H1 (cell line): ENCODE measurements at regions not wholly inside any gene's neighbourhood (a gene's known extent, or its start where the extent isn't known, plus 50 kb on each side); places are given as distances from the start of the nearest gene placed in this dataset.

ENCODE experiments used
- CTCF ChIA-PET: fragments of 300-600 bp; sonication (Branson Sonifier 250); formaldehyde crosslinking; loops from one replicate; lab custom pipeline; 2021; ENCODE audit not compliant: partially characterized antibody; lab: Charles Lee
- POLR2A ChIA-PET: fragments of 300-600 bp; sonication (Branson Sonifier 250); formaldehyde crosslinking; loops from one replicate; lab custom pipeline; 2021; ENCODE audit warnings: inconsistent platforms; ENCODE audit not compliant: partially characterized antibody; lab: Charles Lee
- DNase-seq, 2 experiments: peaks; one replicate each; pipeline versions ENCODE4 v3.0.0 to v3.0.0-alpha.2; 2010 to 2022; ENCODE audit warnings: low spot score in 2 of 2, low read depth in 1 of 2, mixed read lengths in 1 of 2
- FAIRE-seq: peaks from 2 replicates; lab custom pipeline; 2011; peaks lifted over from hg19 to GRCh38; lab: Jason Lieb, UNC
- H2AFZ ChIP-seq: 2 replicates; pipeline ENCODE4 v1.8.1; 2012; ENCODE audit warnings: low read length, inconsistent platforms
- H2AK5ac ChIP-seq: 2 replicates; pipeline ENCODE4 v1.6.1; 2013; ENCODE audit warnings: low read depth, low read length
- H2BK120ac ChIP-seq: replicated peaks from 2 replicates; pipeline ENCODE3; 2013; ENCODE audit warnings: low read depth, low read length, inconsistent platforms
- H2BK12ac ChIP-seq: 2 replicates; pipeline ENCODE4 v1.6.1; 2013; ENCODE audit warnings: low read depth, low read length
- H2BK15ac ChIP-seq: 2 replicates; pipeline ENCODE4 v1.6.1; 2013; ENCODE audit warnings: low read length
- H2BK20ac ChIP-seq: 2 replicates; pipeline ENCODE4 v1.6.1; 2013; ENCODE audit warnings: low read length
- H2BK5ac ChIP-seq: 2 replicates; pipeline ENCODE4 v1.6.1; 2013; ENCODE audit warnings: low read depth, low read length
- H3K14ac ChIP-seq: 2 replicates; pipeline ENCODE4 v1.6.1; 2013; ENCODE audit warnings: inconsistent platforms; ENCODE audit not compliant: insufficient read length
- H3K18ac ChIP-seq: 2 replicates; pipeline ENCODE4 v1.6.1; 2013; ENCODE audit warnings: low read length; ENCODE audit errors: extremely low read depth
- H3K23ac ChIP-seq: 2 replicates; pipeline ENCODE4 v1.6.1; 2013; ENCODE audit warnings: inconsistent platforms; ENCODE audit not compliant: insufficient read length
- H3K23me2 ChIP-seq: 2 replicates; pipeline ENCODE4 v1.6.1; 2013; ENCODE audit warnings: low read depth, low read length
- H3K27ac ChIP-seq: 2 replicates; pipeline ENCODE4 v1.6.1; 2011; ENCODE audit warnings: low read depth, low read length, inconsistent platforms
- H3K27me3 ChIP-seq, 4 experiments: replicated peaks in 1 of 4; 1 replicate in 1 of 4; 2 replicates in 3 of 4; pipeline versions ENCODE4 v1.6.1 to v1.8.1; 2011 to 2013; ENCODE audit warnings: low read length in 3 of 4, mild to moderate bottlenecking in 3 of 4, inconsistent platforms in 2 of 4, mixed read lengths in 2 of 4, moderate library complexity in 1 of 4; ENCODE audit not compliant: control insufficient read depth in 3 of 4, insufficient read depth in 3 of 4; ENCODE audit errors: extremely low read depth in 1 of 4
- H3K36me3 ChIP-seq, 4 experiments: 2 replicates each; pipeline versions ENCODE4 v1.6.1 to v1.8.1; 2011 to 2013; ENCODE audit warnings: mild to moderate bottlenecking in 4 of 4, low read length in 3 of 4, moderate library complexity in 2 of 4, control low read depth in 1 of 4, inconsistent platforms in 1 of 4; ENCODE audit not compliant: insufficient read depth in 4 of 4, control insufficient read depth in 2 of 4
- H3K4ac ChIP-seq: replicated peaks from 2 replicates; pipeline ENCODE3; 2013; ENCODE audit warnings: low read length, low read depth, mixed read lengths, inconsistent platforms; ENCODE audit not compliant: insufficient read length
- H3K4me1 ChIP-seq, 4 experiments: replicated peaks in 1 of 4; 1 replicate in 1 of 4; 2 replicates in 3 of 4; pipeline versions ENCODE4 v1.6.1 to v1.8.1; 2011 to 2013; ENCODE audit warnings: low read length in 3 of 4, inconsistent platforms in 2 of 4, mixed read lengths in 1 of 4; ENCODE audit not compliant: insufficient read depth in 4 of 4, control insufficient read depth in 3 of 4
- H3K4me2 ChIP-seq, 2 experiments: 2 replicates each; pipeline versions ENCODE4 v1.6.1 to v1.8.1; 2011 to 2013; ENCODE audit warnings: low read depth in 2 of 2, low read length in 2 of 2, control low read depth in 1 of 2, inconsistent platforms in 1 of 2, mild to moderate bottlenecking in 1 of 2; ENCODE audit not compliant: insufficient read depth in 1 of 2
- H3K4me3 ChIP-seq, 4 experiments: fragments of 200-600, 300-600 bp in 1 of 4; sonication (generic), shearing (Covaris generic), sonication (Bioruptor Twin) in 1 of 4; 2 replicates each; pipeline versions ENCODE4 v1.5.1 to v1.8.1; 2011 to 2016; ENCODE audit warnings: low read length in 4 of 4, low read depth in 3 of 4, control low read depth in 2 of 4, inconsistent platforms in 2 of 4, mild to moderate bottlenecking in 2 of 4, mixed read lengths in 1 of 4, moderate library complexity in 1 of 4; ENCODE audit not compliant: insufficient read depth in 2 of 4; ENCODE audit errors: extremely low read depth in 1 of 4
- H3K56ac ChIP-seq: replicated peaks from 2 replicates; pipeline ENCODE3; 2013; ENCODE audit warnings: low read depth, mild to moderate bottlenecking, mixed read lengths, low read length, inconsistent platforms; ENCODE audit not compliant: insufficient read length
- H3K79me1 ChIP-seq: 2 replicates; pipeline ENCODE4 v1.6.1; 2013; ENCODE audit warnings: low read depth, low read length, control low read depth
- H3K79me2 ChIP-seq, 2 experiments: 2 replicates each; pipeline versions ENCODE4 v1.6.1 to v1.8.1; 2012 to 2013; ENCODE audit warnings: low read length in 2 of 2, mild to moderate bottlenecking in 2 of 2, inconsistent platforms in 1 of 2; ENCODE audit not compliant: insufficient read depth in 2 of 2, control insufficient read depth in 1 of 2
- H3K9ac ChIP-seq, 4 experiments: replicated peaks in 1 of 4; 1 replicate in 1 of 4; 2 replicates in 3 of 4; pipeline versions ENCODE4 v1.6.1 to v1.8.1; 2011 to 2013; ENCODE audit warnings: low read depth in 3 of 4, low read length in 3 of 4, control low read depth in 2 of 4, mild to moderate bottlenecking in 2 of 4, moderate library complexity in 2 of 4, inconsistent platforms in 1 of 4; ENCODE audit errors: extremely low read depth in 1 of 4
- H3K9me3 ChIP-seq, 2 experiments: 2 replicates each; pipeline versions ENCODE4 v1.6.1 to v1.8.1; 2012 to 2013; ENCODE audit warnings: mild to moderate bottlenecking in 2 of 2, moderate library complexity in 2 of 2, control low read depth in 1 of 2, inconsistent platforms in 1 of 2, low read depth in 1 of 2, low read length in 1 of 2, mixed read lengths in 1 of 2; ENCODE audit not compliant: insufficient read depth in 2 of 2
- H4K20me1 ChIP-seq, 2 experiments: replicated peaks in 1 of 2; 2 replicates each; pipeline versions ENCODE3 to v1.8.1; 2011 to 2013; ENCODE audit warnings: inconsistent platforms in 2 of 2, low read length in 2 of 2, mild to moderate bottlenecking in 1 of 2; ENCODE audit not compliant: insufficient read depth in 2 of 2, control insufficient read depth in 1 of 2
- H4K5ac ChIP-seq: 2 replicates; pipeline ENCODE4 v1.6.1; 2013; ENCODE audit warnings: low read length, low read depth, mixed read lengths, inconsistent platforms; ENCODE audit not compliant: insufficient read length
- H4K8ac ChIP-seq: 2 replicates; pipeline ENCODE4 v1.8.0; 2013; ENCODE audit warnings: mild to moderate bottlenecking, moderate library complexity, low read length, inconsistent platforms; ENCODE audit not compliant: insufficient read depth; ENCODE audit errors: extremely low read depth
- H4K91ac ChIP-seq: replicated peaks from 2 replicates; pipeline ENCODE3; 2013; ENCODE audit warnings: low read length, mixed read lengths, inconsistent platforms; ENCODE audit not compliant: insufficient read length
- BCL11A ChIP-seq, 2 experiments: IDR thresholded peaks; one replicate each; pipeline ENCODE4 v1.6.1; 2011; ENCODE audit warnings: low read depth in 2 of 2, low read length in 2 of 2, mild to moderate bottlenecking in 2 of 2
- BRCA1 ChIP-seq: IDR thresholded peaks from 2 replicates; pipeline ENCODE4 v1.6.1; 2012; ENCODE audit warnings: low read depth, low read length, improper control_type of control experiment
- CBX8 ChIP-seq: fragments of 300-800, 300-1000 bp; sonication (generic); IDR thresholded peaks from 2 replicates; pipeline ENCODE4 v1.7.1; 2016; ENCODE audit warnings: low read depth, low read length, borderline replicate concordance
- CHD1 ChIP-seq: IDR thresholded peaks from 2 replicates; pipeline ENCODE4 v1.6.1; 2012; ENCODE audit warnings: low read depth, low read length, improper control_type of control experiment
- CTBP2 ChIP-seq: IDR thresholded peaks from 2 replicates; pipeline ENCODE4 v1.7.0; 2011; ENCODE audit warnings: borderline replicate concordance, mild to moderate bottlenecking, moderate library complexity, mixed read lengths, low read length; ENCODE audit not compliant: insufficient read depth, insufficient read length
- HDAC2 ChIP-seq, 2 experiments: fragments of 300-600 bp in 1 of 2; sonication (generic) in 1 of 2; IDR thresholded peaks; 2 replicates each; pipeline ENCODE4 v1.6.1; 2011 to 2012; ENCODE audit warnings: low read depth in 2 of 2, low read length in 2 of 2, mild to moderate bottlenecking in 2 of 2, moderate library complexity in 2 of 2, borderline replicate concordance in 1 of 2, inconsistent platforms in 1 of 2
- JUND ChIP-seq: IDR thresholded peaks from 2 replicates; pipeline ENCODE4 v1.6.1; 2011; ENCODE audit warnings: mild to moderate bottlenecking, improper control_type of control experiment, low read length
- KDM5A ChIP-seq: fragments of 200-600 bp; IDR thresholded peaks from 2 replicates; pipeline ENCODE4 v1.7.1; 2012; ENCODE audit warnings: mild to moderate bottlenecking, low read length, inconsistent platforms, mixed read lengths
- POLR2AphosphoS5 ChIP-seq: IDR thresholded peaks from 2 replicates; pipeline ENCODE4 v1.6.1; 2011; ENCODE audit warnings: low read depth, low read length
- RAD21 ChIP-seq, 2 experiments: IDR thresholded peaks in 1 of 2; conservative IDR thresholded peaks in 1 of 2; 2 replicates each; pipeline ENCODE4 v1.6.1; 2011; ENCODE audit warnings: low read depth in 2 of 2, low read length in 2 of 2, improper control_type of control experiment in 1 of 2, inconsistent platforms in 1 of 2, mild to moderate bottlenecking in 1 of 2, moderate library complexity in 1 of 2
- RNF2 ChIP-seq: fragments of 200-900, 300-1000 bp; sonication (generic); IDR thresholded peaks from 2 replicates; pipeline ENCODE4 v1.7.1; 2016; ENCODE audit warnings: borderline replicate concordance, low read depth, mild to moderate bottlenecking, antibody characterized with exemption, low read length; ENCODE audit not compliant: poor library complexity, severe bottlenecking; ENCODE audit errors: missing control alignments
- SRF ChIP-seq: IDR thresholded peaks from 2 replicates; pipeline ENCODE4 v1.6.1; 2011; ENCODE audit warnings: mild to moderate bottlenecking, low read depth, low read length, moderate library complexity
- TAF1 ChIP-seq: IDR thresholded peaks from 2 replicates; pipeline ENCODE4 v1.6.1; 2011; ENCODE audit warnings: mild to moderate bottlenecking, low read depth, low read length
- TCF12 ChIP-seq: IDR thresholded peaks from 2 replicates; pipeline ENCODE4 v1.6.1; 2011; ENCODE audit warnings: low read depth, mild to moderate bottlenecking, low read length
- TF ChIP-seq, protein P1 (sequence below): IDR thresholded peaks from 2 replicates; pipeline ENCODE4 v1.6.1; 2012; ENCODE audit warnings: inconsistent platforms

DNA sequence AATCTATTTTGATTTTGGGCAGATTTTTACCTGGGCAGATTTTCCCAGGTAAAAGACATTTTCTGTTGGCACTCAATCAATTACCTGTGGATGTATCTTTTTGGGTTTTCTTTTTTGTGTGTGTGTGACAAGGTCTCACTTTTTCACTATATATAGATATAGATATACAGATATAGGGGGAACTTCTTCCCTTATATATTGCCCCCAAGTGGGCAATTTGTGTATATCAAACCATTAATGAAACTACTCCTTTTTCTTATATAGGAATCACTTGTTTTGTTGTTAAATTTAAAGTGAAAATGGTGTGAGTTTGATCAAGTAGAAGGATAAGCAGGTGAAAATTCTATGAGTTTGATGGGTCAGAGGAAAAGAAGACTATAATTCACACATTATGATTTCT lies 1054.9 kb downstream of the NLGN4Y start:
- no peak overlapping the region for H2BK120ac ChIP-seq
- no peak overlapping the region for H3K56ac ChIP-seq
- no peaks in the 10 kb centered on the region for H3K79me2 ChIP-seq
- no peaks in the 10 kb centered on the region for H3K23me2 ChIP-seq
- no peak overlapping the region for H4K8ac ChIP-seq
- no peak overlapping the region for H4K91ac ChIP-seq
- H3K4me3 ChIP-seq = no peak overlapping the region
- CTCF ChIA-PET = no interaction called here
- no peak overlapping the region for H2BK12ac ChIP-seq
- H3K27ac ChIP-seq = no peak overlapping the region
- DNase-seq (no peak), FAIRE-seq (no peak)
- H3K4me1 ChIP-seq = no peaks in the 10 kb centered on the region
- no peak overlapping the region for H3K23ac ChIP-seq
- POLR2A ChIA-PET = no interaction called here
- H4K20me1 ChIP-seq = no peaks in the 10 kb centered on the region
- no peak overlapping the region for H2BK15ac ChIP-seq
- no peaks in the 10 kb centered on the region for H3K27me3 ChIP-seq
- H2AFZ ChIP-seq = no peak overlapping the region
- H2AK5ac ChIP-seq = no peak overlapping the region
- H3K4ac ChIP-seq = no peak overlapping the region
- H4K5ac ChIP-seq = no peak overlapping the region
- H3K18ac ChIP-seq = no peak overlapping the region
- no peak overlapping the region for H2BK5ac ChIP-seq
- no peaks in the 10 kb centered on the region for H3K36me3 ChIP-seq
- no peak overlapping the region for H2BK20ac ChIP-seq
- H3K79me1 ChIP-seq = no peaks in the 10 kb centered on the region
- H3K14ac ChIP-seq = no peak overlapping the region
- H3K9ac ChIP-seq = no peak overlapping the region
- H3K9me3 ChIP-seq = no peaks in the 10 kb centered on the region
- H3K4me2 ChIP-seq = no peak overlapping the region
- no peak for TF ChIP-seq KDM5A
- TF ChIP-seq TCF12 = no peak
- TF ChIP-seq, protein P1, sequence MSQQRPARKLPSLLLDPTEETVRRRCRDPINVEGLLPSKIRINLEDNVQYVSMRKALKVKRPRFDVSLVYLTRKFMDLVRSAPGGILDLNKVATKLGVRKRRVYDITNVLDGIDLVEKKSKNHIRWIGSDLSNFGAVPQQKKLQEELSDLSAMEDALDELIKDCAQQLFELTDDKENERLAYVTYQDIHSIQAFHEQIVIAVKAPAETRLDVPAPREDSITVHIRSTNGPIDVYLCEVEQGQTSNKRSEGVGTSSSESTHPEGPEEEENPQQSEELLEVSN = no peak
- no peak for TF ChIP-seq CHD1
- TF ChIP-seq RNF2 = no peak
- TF ChIP-seq BRCA1 = no peak
- no peak for TF ChIP-seq JUND
- no peak for TF ChIP-seq BCL11A (IDR thresholded peaks at IDR 0.05; ENCODE audit: low read depth in 2 of 2, low read length in 2 of 2)
- TF ChIP-seq TAF1 = no peak
- TF ChIP-seq SRF = no peak
- no peak for TF ChIP-seq CBX8
- TF ChIP-seq RAD21 (IDR thresholded peaks at IDR 0.05 in 1 of 2, conservative IDR thresholded peaks at IDR 0.05 in 1 of 2; ENCODE audit: low read depth in 2 of 2, low read length in 2 of 2) = no peak; a peak in 1 of 4 replicates
- TF ChIP-seq POLR2AphosphoS5 = no peak
- no peak for TF ChIP-seq HDAC2 (IDR thresholded peaks at IDR 0.05; ENCODE audit: borderline replicate concordance in 1 of 2, low read depth in 2 of 2, low read length in 2 of 2)
- TF ChIP-seq CTBP2 = no peak
